GM12873 (cell line): ENCODE measurements at regions not wholly inside any gene's neighbourhood (a gene's known extent, or its start where the extent isn't known, plus 50 kb on each side); places are given as distances from the start of the nearest gene placed in this dataset.

Experiments used
- TF ChIP-seq, protein P1 (sequence below): IDR thresholded peaks from 2 replicates; pipeline ENCODE4 v1.5.1; 2012; ENCODE audit warnings: low read depth, mild to moderate bottlenecking, moderate library complexity, low read length, control low read depth; ENCODE audit not compliant: insufficient read depth; ENCODE audit errors: missing control alignments

DNA sequence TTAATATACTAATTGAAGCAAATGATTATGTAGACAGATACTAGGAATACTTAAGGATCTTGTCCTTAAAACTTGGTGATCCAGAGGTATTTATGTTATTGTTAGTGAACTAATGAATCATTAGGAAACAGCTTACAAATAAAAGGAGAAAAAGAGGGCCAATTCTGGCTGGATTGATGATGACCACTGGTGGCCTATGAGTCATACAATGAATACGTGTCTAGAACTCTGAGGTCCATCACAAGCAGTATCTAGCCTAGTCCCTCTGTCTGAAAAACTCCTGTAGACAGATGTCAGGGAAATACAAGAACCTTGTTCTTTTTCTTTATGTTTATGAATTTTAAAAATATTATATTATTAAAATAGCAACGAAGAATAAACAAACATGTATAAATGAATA is 51.7 kb upstream of the RTL1 start:
- TF ChIP-seq, protein P1, sequence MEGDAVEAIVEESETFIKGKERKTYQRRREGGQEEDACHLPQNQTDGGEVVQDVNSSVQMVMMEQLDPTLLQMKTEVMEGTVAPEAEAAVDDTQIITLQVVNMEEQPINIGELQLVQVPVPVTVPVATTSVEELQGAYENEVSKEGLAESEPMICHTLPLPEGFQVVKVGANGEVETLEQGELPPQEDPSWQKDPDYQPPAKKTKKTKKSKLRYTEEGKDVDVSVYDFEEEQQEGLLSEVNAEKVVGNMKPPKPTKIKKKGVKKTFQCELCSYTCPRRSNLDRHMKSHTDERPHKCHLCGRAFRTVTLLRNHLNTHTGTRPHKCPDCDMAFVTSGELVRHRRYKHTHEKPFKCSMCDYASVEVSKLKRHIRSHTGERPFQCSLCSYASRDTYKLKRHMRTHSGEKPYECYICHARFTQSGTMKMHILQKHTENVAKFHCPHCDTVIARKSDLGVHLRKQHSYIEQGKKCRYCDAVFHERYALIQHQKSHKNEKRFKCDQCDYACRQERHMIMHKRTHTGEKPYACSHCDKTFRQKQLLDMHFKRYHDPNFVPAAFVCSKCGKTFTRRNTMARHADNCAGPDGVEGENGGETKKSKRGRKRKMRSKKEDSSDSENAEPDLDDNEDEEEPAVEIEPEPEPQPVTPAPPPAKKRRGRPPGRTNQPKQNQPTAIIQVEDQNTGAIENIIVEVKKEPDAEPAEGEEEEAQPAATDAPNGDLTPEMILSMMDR = no peak

DNA sequence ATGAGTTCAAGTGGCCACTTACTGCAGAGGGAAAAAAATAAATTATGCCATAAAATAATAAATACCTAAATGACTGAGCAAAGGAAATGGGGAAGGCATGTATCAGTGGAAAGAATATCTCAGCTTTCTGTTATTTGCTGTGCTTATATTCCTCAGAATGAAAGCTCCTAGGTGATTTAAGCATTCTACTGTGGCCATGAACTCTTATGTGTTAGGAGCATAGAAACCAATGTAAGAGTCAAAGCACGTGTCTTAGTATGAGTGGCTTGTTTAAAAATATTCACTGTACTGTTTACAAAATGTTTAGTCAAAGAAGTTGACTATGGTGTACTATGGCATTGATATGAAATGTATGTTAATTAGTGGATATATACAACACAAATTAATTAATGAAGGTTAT is 59.0 kb upstream of the RTL1 start:
- TF ChIP-seq, protein P1 = no peak

DNA sequence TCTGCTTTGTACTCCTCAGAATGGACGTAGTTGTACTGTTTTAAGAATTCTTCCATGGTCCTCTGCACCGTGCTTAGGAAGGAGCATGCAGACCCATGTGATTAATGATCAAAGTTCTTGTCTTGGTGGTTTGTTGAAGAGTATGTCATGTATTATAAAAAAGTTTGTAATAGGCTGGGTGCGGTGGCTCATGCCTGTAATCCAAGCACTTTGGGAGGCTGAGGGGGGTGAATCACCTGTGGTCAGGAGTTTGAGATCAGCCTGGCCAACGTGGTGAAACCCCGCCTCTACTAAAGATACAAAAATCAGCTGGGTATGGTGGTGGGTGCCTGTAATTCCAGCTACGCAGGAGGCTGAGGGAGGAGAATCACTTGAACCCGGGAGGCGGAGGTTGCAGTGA is 61.8 kb upstream of the RTL1 start:
- TF ChIP-seq, protein P1 = no peak

DNA sequence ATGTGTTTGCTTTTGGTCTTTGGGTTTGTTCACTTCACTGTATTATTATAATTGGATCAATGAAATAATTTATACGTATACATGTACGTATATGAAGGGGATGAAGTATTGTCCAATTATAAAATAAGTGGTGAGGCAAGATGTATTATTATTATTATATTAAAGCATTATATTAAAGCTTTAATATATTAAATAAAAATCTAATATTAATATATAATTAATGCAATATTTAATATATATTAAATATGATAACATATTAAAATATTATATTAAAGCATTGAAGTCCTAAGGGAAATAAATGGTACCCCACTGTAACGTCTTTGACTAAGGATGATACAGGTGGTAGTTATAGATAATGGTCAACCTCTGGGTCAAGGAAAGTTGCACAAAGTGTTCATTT is 63.7 kb upstream of the RTL1 start:
- TF ChIP-seq, protein P1 = no peak

DNA sequence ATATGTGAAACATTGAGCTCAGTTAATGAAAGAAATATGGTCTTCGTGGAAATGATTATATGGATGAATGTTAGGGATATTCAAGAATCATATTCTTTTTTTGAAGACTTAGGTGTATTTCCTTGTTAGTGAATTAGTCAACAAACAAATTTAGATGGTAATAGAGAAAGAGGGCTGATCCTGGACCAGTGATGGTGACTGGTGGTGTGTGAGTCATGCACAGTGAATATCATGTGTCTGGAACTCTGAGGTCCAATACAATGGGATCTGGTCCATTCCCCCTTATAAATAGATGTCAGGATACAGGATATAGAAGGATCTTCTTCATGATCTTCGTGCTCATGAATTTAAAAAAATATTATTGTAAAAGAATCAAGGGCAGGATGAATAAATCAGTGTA is 64.4 kb upstream of the RTL1 start:
- TF ChIP-seq, protein P1 = no peak

DNA sequence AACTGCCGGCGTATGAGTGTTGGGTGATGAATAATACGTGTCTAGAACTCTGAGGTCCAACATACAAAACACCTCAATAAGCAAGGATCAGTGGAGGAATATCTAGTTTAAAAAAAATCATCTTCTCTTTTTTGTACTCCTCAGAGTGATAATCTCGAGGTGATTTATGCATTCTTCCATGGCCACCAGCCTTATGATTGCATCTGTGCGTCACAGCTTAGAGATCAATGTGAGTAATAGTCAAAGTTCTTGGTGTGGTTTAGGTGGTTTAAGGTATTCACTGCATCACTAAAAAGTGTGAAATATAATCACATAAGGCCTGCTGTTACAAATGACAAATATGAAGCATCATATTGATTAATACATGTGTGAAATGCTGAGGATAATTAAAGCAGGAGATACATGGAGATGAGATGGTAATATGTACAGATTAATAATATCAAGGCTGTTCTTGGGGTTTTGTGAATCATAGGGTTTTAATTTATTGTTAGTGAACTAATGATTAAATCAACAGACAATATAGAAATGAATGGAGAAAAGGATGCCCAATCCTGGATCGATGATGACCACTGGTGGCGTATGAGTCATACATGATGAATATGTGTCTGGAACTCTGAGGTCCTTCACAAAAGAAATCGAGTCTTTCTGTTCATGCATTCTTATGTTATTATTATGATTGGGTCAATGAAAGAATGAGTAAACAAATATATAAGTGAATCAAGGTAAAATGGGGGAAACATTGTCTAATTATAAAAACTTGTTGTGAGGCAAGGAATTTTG is 68.8 kb upstream of the RTL1 start:
- TF ChIP-seq, protein P1 = no peak

DNA sequence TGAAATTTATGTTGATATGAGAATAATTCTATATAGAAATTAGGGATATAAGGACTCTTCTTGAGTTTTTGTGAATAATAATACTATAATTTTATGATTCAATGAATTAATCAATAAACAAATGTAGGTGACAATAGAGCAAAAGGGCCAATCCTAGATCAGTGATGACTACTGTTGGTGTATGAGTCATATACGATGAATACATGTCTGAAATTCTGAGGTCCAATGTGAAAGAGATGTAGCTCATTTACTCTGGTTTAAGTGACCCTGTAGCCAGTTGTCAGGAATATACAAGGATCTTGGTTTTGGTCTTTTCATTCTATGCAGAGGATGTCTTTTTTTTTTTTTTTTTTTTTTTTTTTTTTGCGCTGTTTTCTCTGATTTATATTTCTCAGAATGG is 72.1 kb upstream of the RTL1 start:
- TF ChIP-seq, protein P1 = no peak
